ENCODE measurements at regions not wholly inside any gene's neighbourhood (a gene's known extent, or its start where the extent isn't known, plus 50 kb on each side); places are given as distances from the start of the nearest gene placed in this dataset.

GRCh38 chr5:36355516-36355915 is 53.8 kb upstream of the RANBP3L start:
- in situ Hi-C loops (cut with MboI; ENCODE audit: low sequenced_read_pairs): no loop called here

GRCh38 chr5:36356915-36357314 is 55.2 kb upstream of the RANBP3L start:
- in situ Hi-C loops (cut with MboI; ENCODE audit: low sequenced_read_pairs): no loop called here

- in situ Hi-C loops (cut with MboI; ENCODE audit: low sequenced_read_pairs): no loop called here
Measured at GRCh38 chr5:36357391-36357975, 55.8 kb upstream of the RANBP3L start.

GRCh38 chr5:36359267-36359666 is 57.6 kb upstream of the RANBP3L start:
- in situ Hi-C loops (cut with MboI; ENCODE audit: low sequenced_read_pairs): no loop called here

- in situ Hi-C loops (cut with MboI; ENCODE audit: low sequenced_read_pairs): no loop called here
Measured at GRCh38 chr5:36360307-36360706, 58.6 kb upstream of the RANBP3L start.

- in situ Hi-C loops (cut with MboI; ENCODE audit: low sequenced_read_pairs): no loop called here
Measured at GRCh38 chr5:36363101-36363500, 61.4 kb upstream of the RANBP3L start.

- in situ Hi-C loops (cut with MboI; ENCODE audit: low sequenced_read_pairs): no loop called here
Measured at GRCh38 chr5:36363744-36364143, 62.0 kb upstream of the RANBP3L start.

GRCh38 chr5:36364473-36364872 is 62.8 kb upstream of the RANBP3L start:
- in situ Hi-C loops (cut with MboI; ENCODE audit: low sequenced_read_pairs): no loop called here

GRCh38 chr5:36365896-36366295 is 64.2 kb upstream of the RANBP3L start:
- in situ Hi-C loops (cut with MboI; ENCODE audit: low sequenced_read_pairs): no loop called here

GRCh38 chr5:36366883-36367282 is 65.2 kb upstream of the RANBP3L start:
- in situ Hi-C loops (cut with MboI; ENCODE audit: low sequenced_read_pairs): no loop called here

GRCh38 chr5:36367524-36367923 is 65.8 kb upstream of the RANBP3L start:
- in situ Hi-C loops (cut with MboI; ENCODE audit: low sequenced_read_pairs): no loop called here

GRCh38 chr5:36369219-36369690 is 67.6 kb upstream of the RANBP3L start:
- in situ Hi-C loops (cut with MboI; ENCODE audit: low sequenced_read_pairs): no loop called here

- in situ Hi-C loops (cut with MboI; ENCODE audit: low sequenced_read_pairs): no loop called here
Measured at GRCh38 chr5:36370073-36370472, 68.4 kb upstream of the RANBP3L start.

GRCh38 chr5:36371366-36371765 is 69.7 kb upstream of the RANBP3L start:
- in situ Hi-C loops (cut with MboI; ENCODE audit: low sequenced_read_pairs): no loop called here

GRCh38 chr5:36373527-36374086 is 71.9 kb upstream of the RANBP3L start:
- in situ Hi-C loops (cut with MboI; ENCODE audit: low sequenced_read_pairs): no loop called here

GRCh38 chr5:36374266-36374862 is 72.7 kb upstream of the RANBP3L start:
- in situ Hi-C loops (cut with MboI; ENCODE audit: low sequenced_read_pairs): no loop called here

GRCh38 chr5:36377192-36377591 is 75.5 kb upstream of the RANBP3L start:
- in situ Hi-C loops (cut with MboI; ENCODE audit: low sequenced_read_pairs): no loop called here

- in situ Hi-C loops (cut with MboI; ENCODE audit: low sequenced_read_pairs): no loop called here
Measured at GRCh38 chr5:36378551-36378950, 76.8 kb upstream of the RANBP3L start.

GRCh38 chr5:36382890-36383289 is 81.2 kb upstream of the RANBP3L start:
- in situ Hi-C loops (cut with MboI; ENCODE audit: low sequenced_read_pairs): no loop called here

- in situ Hi-C loops (cut with MboI; ENCODE audit: low sequenced_read_pairs): no loop called here
Measured at GRCh38 chr5:36383942-36384341, 82.2 kb upstream of the RANBP3L start.

- in situ Hi-C loops (cut with MboI; ENCODE audit: low sequenced_read_pairs): no loop called here
Measured at GRCh38 chr5:36384845-36385244, 83.1 kb upstream of the RANBP3L start.

- in situ Hi-C loops (cut with MboI; ENCODE audit: low sequenced_read_pairs): no loop called here
Measured at GRCh38 chr5:36385495-36385894, 83.8 kb upstream of the RANBP3L start.

GRCh38 chr5:36388288-36388687 is 86.6 kb upstream of the RANBP3L start:
- in situ Hi-C loops (cut with MboI; ENCODE audit: low sequenced_read_pairs): no loop called here
